Endothelial cell (in vitro differentiated cells): ENCODE measurements at regions not wholly inside any gene's neighbourhood (a gene's known extent, or its start where the extent isn't known, plus 50 kb on each side); places are given as distances from the start of the nearest gene placed in this dataset.

Source experiments
- DNase-seq: peaks from one replicate; pipeline ENCODE4 v3.0.0; 2021; ENCODE audit warnings: low spot score
- H3K27ac Mint-ChIP-seq: one replicate; pipeline ENCODE4 v1.8.0; 2021; ENCODE audit warnings: mixed read lengths, inconsistent platforms; ENCODE audit not compliant: unreplicated experiment
- H3K27me3 Mint-ChIP-seq: one replicate; pipeline ENCODE4 v1.8.0; 2021; ENCODE audit warnings: mild to moderate bottlenecking, moderate library complexity, mixed read lengths, inconsistent platforms; ENCODE audit not compliant: unreplicated experiment
- H3K36me3 Mint-ChIP-seq: one replicate; pipeline ENCODE4 v1.8.0; 2021; ENCODE audit warnings: mild to moderate bottlenecking, low read depth, mixed read lengths, inconsistent platforms; ENCODE audit not compliant: unreplicated experiment
- H3K4me1 Mint-ChIP-seq: one replicate; pipeline ENCODE4 v1.8.0; 2021; ENCODE audit warnings: mild to moderate bottlenecking, mixed read lengths, inconsistent platforms; ENCODE audit not compliant: unreplicated experiment
- H3K4me3 Mint-ChIP-seq: one replicate; pipeline ENCODE4 v1.8.0; 2021; ENCODE audit warnings: mild to moderate bottlenecking, mixed read lengths, inconsistent platforms; ENCODE audit not compliant: unreplicated experiment
- H3K9me3 Mint-ChIP-seq: one replicate; pipeline ENCODE4 v1.8.0; 2021; ENCODE audit warnings: mixed read lengths, inconsistent platforms; ENCODE audit not compliant: unreplicated experiment
- CTCF ChIP-seq: fragments of 200-600 bp; sonication (generic); IDR thresholded peaks from one replicate; pipeline ENCODE4 v1.5.0; 2021; ENCODE audit warnings: antibody characterized with exemption; ENCODE audit not compliant: unreplicated experiment

GRCh38 chr1:14535619-14536355, 62.7 kb upstream of the KAZN start:
- Mint-ChIP-seq H3K36me3 (no peaks in the 10 kb centered on the region), H3K9me3 (no peaks in the 10 kb centered on the region), H3K27ac (no peak overlapping the region), H3K27me3 (peaks cover 2% of the 10 kb centered on the region), H3K4me3 (no peak overlapping the region), H3K4me1 (no peaks in the 10 kb centered on the region)
- no peak for TF ChIP-seq CTCF
- DNase-seq: no peak

- TF ChIP-seq CTCF: no peak
- DNase-seq: no peak
Observed at GRCh38 chr1:14538335-14538734, 60.1 kb upstream of the KAZN start.

GRCh38 chr1:14539309-14539708, 59.2 kb upstream of the KAZN start:
- Mint-ChIP-seq H3K9me3 (no peaks in the 10 kb centered on the region), H3K4me1 (no peaks in the 10 kb centered on the region), H3K36me3 (no peaks in the 10 kb centered on the region), H3K27me3 (no peaks in the 10 kb centered on the region), H3K4me3 (no peak overlapping the region), H3K27ac (no peak overlapping the region)
- DNase-seq: no peak
- no peak for TF ChIP-seq CTCF

More at GRCh38 chr1:14538335-14538734, 60.1 kb upstream of the KAZN start:
- H3K27ac Mint-ChIP-seq: no peak overlapping the region
- H3K9me3 Mint-ChIP-seq: no peaks in the 10 kb centered on the region
- H3K27me3 Mint-ChIP-seq: no peaks in the 10 kb centered on the region
- H3K4me1 Mint-ChIP-seq: no peaks in the 10 kb centered on the region
- H3K36me3 Mint-ChIP-seq: no peaks in the 10 kb centered on the region
- H3K4me3 Mint-ChIP-seq: no peak overlapping the region

- Mint-ChIP-seq H3K4me3 (no peak overlapping the region), H3K4me1 (no peaks in the 10 kb centered on the region), H3K9me3 (no peaks in the 10 kb centered on the region), H3K27me3 (no peaks in the 10 kb centered on the region), H3K36me3 (no peaks in the 10 kb centered on the region), H3K27ac (no peak overlapping the region)
- no peak for DNase-seq
- no peak for TF ChIP-seq CTCF
Observed at GRCh38 chr1:14539953-14540563, 58.4 kb upstream of the KAZN start.

- DNase-seq: no peak
- no peak for TF ChIP-seq CTCF
- H3K4me3 Mint-ChIP-seq: no peak overlapping the region
- no peaks in the 10 kb centered on the region for H3K27me3 Mint-ChIP-seq
- H3K9me3 Mint-ChIP-seq: no peaks in the 10 kb centered on the region
- H3K4me1 Mint-ChIP-seq: no peaks in the 10 kb centered on the region
- no peak overlapping the region for H3K27ac Mint-ChIP-seq
- H3K36me3 Mint-ChIP-seq: no peaks in the 10 kb centered on the region
Observed at GRCh38 chr1:14541348-14541747, 57.1 kb upstream of the KAZN start.
